ACC112 (cell line): ENCODE measurements at regions not wholly inside any gene's neighbourhood (a gene's known extent, or its start where the extent isn't known, plus 50 kb on each side); places are given as distances from the start of the nearest gene placed in this dataset.
A peak's percentile ranks its signal among the peaks of the same experiment; 100 is the strongest.
"Not testable (repeated sequence)": the region's sequence is repeated elsewhere in the genome, so short reads cannot be mapped to it uniquely, and the experiment has no call there.

Source experiments
- H2AFZ ChIP-seq: fragments of 200-600 bp; sonication (generic); one replicate; pipeline ENCODE4 v1.6.0; 2017; ENCODE audit warnings: antibody characterized with exemption, low read length; ENCODE audit not compliant: unreplicated experiment
- H3K27ac ChIP-seq: fragments of 200-600 bp; sonication (generic); 2 replicates; pipeline ENCODE4 v1.5.1; 2014; ENCODE audit warnings: low read depth, mild to moderate bottlenecking, antibody characterized with exemption, low read length, moderate library complexity
- H3K27me3 ChIP-seq: fragments of 200-600 bp; sonication (generic); 2 replicates; pipeline ENCODE4 v1.6.1; 2014; ENCODE audit warnings: mild to moderate bottlenecking, antibody characterized with exemption, low read length, moderate library complexity, mixed read lengths; ENCODE audit not compliant: insufficient read depth
- H3K36me3 ChIP-seq: fragments of 200-600 bp; sonication (generic); 2 replicates; pipeline ENCODE4 v1.6.1; 2016; ENCODE audit warnings: mild to moderate bottlenecking, antibody characterized with exemption, low read length, moderate library complexity, mixed read lengths; ENCODE audit not compliant: insufficient read depth
- H3K4me1 ChIP-seq: fragments of 200-600 bp; sonication (generic); one replicate; pipeline ENCODE4 v1.6.1; 2016; ENCODE audit warnings: low read length, mixed read lengths; ENCODE audit not compliant: insufficient read depth, unreplicated experiment, control insufficient read depth
- H3K4me3 ChIP-seq: fragments of 200-600 bp; sonication (generic); 2 replicates; pipeline ENCODE4 v1.5.1; 2014; ENCODE audit warnings: mild to moderate bottlenecking, low read depth, low read length
- H3K79me2 ChIP-seq: fragments of 200-600 bp; sonication (generic); one replicate; pipeline ENCODE4 v1.6.0; 2016; ENCODE audit warnings: low read length; ENCODE audit not compliant: control insufficient read depth, unreplicated experiment, insufficient read depth

- Histone ChIP-seq H3K36me3 (no peaks in the 10 kb centered on the region), H3K27me3 (no peaks in the 10 kb centered on the region), H3K27ac (no peak overlapping the region), H3K4me3 (no peak overlapping the region), H3K4me1 (peaks cover 3% of the 10 kb centered on the region), H2AFZ (no peak overlapping the region), H3K79me2 (no peaks in the 10 kb centered on the region)
These were observed 839.4 kb downstream of the TBL1XR1 start for GRCh38 chr3:176357891-176358290.

- H3K27me3 ChIP-seq, result no peaks in the 10 kb centered on the region
- H3K36me3 ChIP-seq, result no peaks in the 10 kb centered on the region
- H3K4me3 ChIP-seq, result no peak overlapping the region
- no peak overlapping the region for H2AFZ ChIP-seq
- H3K4me1 ChIP-seq, result peaks cover 15% of the 10 kb centered on the region
- H3K79me2 ChIP-seq, result no peaks in the 10 kb centered on the region
- no peak overlapping the region for H3K27ac ChIP-seq
These were observed 842.4 kb downstream of the TBL1XR1 start for GRCh38 chr3:176354843-176355242.

GRCh38 chr3:176352716-176353334 is 844.5 kb downstream of the TBL1XR1 start:
- Histone ChIP-seq H3K27ac (peak overlapping the region; percentile 22), H3K36me3 (no peaks in the 10 kb centered on the region), H3K27me3 (no peaks in the 10 kb centered on the region), H3K79me2 (no peaks in the 10 kb centered on the region), H2AFZ (peak overlapping the region; percentile 54), H3K4me3 (no peak overlapping the region), H3K4me1 (peaks cover 17% of the 10 kb centered on the region)

- Histone ChIP-seq H3K27ac (peak overlapping the region; percentile 19; the same call in 1 of the 2 replicates), H3K79me2 (no peaks in the 10 kb centered on the region), H2AFZ (no peak overlapping the region), H3K4me3 (no peak overlapping the region; the same call in 1 of the 2 replicates), H3K4me1 (peaks cover 17% of the 10 kb centered on the region), H3K27me3 (no peaks in the 10 kb centered on the region), H3K36me3 (no peaks in the 10 kb centered on the region)
These were observed 845.9 kb downstream of the TBL1XR1 start for GRCh38 chr3:176351408-176351807.

- Histone ChIP-seq H3K79me2 (no peaks in the 10 kb centered on the region), H3K27me3 (no peaks in the 10 kb centered on the region), H3K4me3 (no peak overlapping the region), H2AFZ (peak overlapping the region; percentile 22), H3K4me1 (peaks cover 17% of the 10 kb centered on the region), H3K36me3 (no peaks in the 10 kb centered on the region), H3K27ac (peak overlapping the region; percentile 25; the same call in 1 of the 2 replicates)
These were observed 847.6 kb downstream of the TBL1XR1 start for GRCh38 chr3:176349706-176350105.

GRCh38 chr3:176347424-176348146 is 849.7 kb downstream of the TBL1XR1 start:
- Histone ChIP-seq H3K4me3 (no peak overlapping the region), H2AFZ (no peak overlapping the region), H3K27me3 (no peaks in the 10 kb centered on the region), H3K36me3 (no peaks in the 10 kb centered on the region), H3K79me2 (no peaks in the 10 kb centered on the region), H3K27ac (no peak overlapping the region), H3K4me1 (peaks cover 11% of the 10 kb centered on the region)

- Histone ChIP-seq H3K27ac (no peak overlapping the region), H3K4me1 (no peaks in the 10 kb centered on the region)
These were observed 855.3 kb downstream of the TBL1XR1 start for GRCh38 chr3:176341963-176342362.

GRCh38 chr3:176328666-176329065 is 868.6 kb downstream of the TBL1XR1 start:
- no peak overlapping the region for H2AFZ ChIP-seq
- H3K4me3 ChIP-seq, result no peak overlapping the region
- H3K79me2 ChIP-seq, result no peaks in the 10 kb centered on the region
- H3K27ac ChIP-seq, result no peak overlapping the region
- no peaks in the 10 kb centered on the region for H3K27me3 ChIP-seq
- H3K36me3 ChIP-seq, result no peaks in the 10 kb centered on the region
- no peaks in the 10 kb centered on the region for H3K4me1 ChIP-seq

More at GRCh38 chr3:176341963-176342362, 855.3 kb downstream of the TBL1XR1 start:
- no peaks in the 10 kb centered on the region for H3K79me2 ChIP-seq
- H2AFZ ChIP-seq, result no peak overlapping the region
- H3K36me3 ChIP-seq, result no peaks in the 10 kb centered on the region
- no peaks in the 10 kb centered on the region for H3K27me3 ChIP-seq
- no peak overlapping the region for H3K4me3 ChIP-seq

GRCh38 chr3:176328198-176328597 is 869.1 kb downstream of the TBL1XR1 start:
- Histone ChIP-seq H3K4me3 (no peak overlapping the region), H3K79me2 (no peaks in the 10 kb centered on the region), H2AFZ (no peak overlapping the region), H3K4me1 (no peaks in the 10 kb centered on the region), H3K27me3 (no peaks in the 10 kb centered on the region), H3K27ac (no peak overlapping the region), H3K36me3 (no peaks in the 10 kb centered on the region)

- not testable (repeated sequence) for H3K4me3 ChIP-seq, H3K27ac ChIP-seq, H2AFZ ChIP-seq, H3K4me1 ChIP-seq, H3K79me2 ChIP-seq, H3K36me3 ChIP-seq, H3K27me3 ChIP-seq
These were observed 870.3 kb downstream of the TBL1XR1 start for GRCh38 chr3:176326894-176327490.

- H3K4me1 ChIP-seq, H3K36me3 ChIP-seq, H3K27ac ChIP-seq, H3K4me3 ChIP-seq, H3K79me2 ChIP-seq, H3K27me3 ChIP-seq, H2AFZ ChIP-seq: not testable (repeated sequence)
These were observed 875.8 kb downstream of the TBL1XR1 start for GRCh38 chr3:176321532-176321931.
